PC-9 (cell line): ENCODE measurements at regions not wholly inside any gene's neighbourhood (a gene's known extent, or its start where the extent isn't known, plus 50 kb on each side); places are given as distances from the start of the nearest gene placed in this dataset.

Experiments used
- CTCF ChIP-seq: fragments of 200-600 bp; sonication (generic); conservative IDR thresholded peaks from 2 replicates; pipeline ENCODE4 v1.6.1; 2017; ENCODE audit warnings: mixed run types, antibody characterized with exemption, mild to moderate bottlenecking, moderate library complexity
- EZH2 ChIP-seq: fragments of 200-600 bp; sonication (generic); IDR thresholded peaks from 2 replicates; pipeline ENCODE4 v1.8.0; 2017; ENCODE audit warnings: antibody characterized with exemption, low read depth

- TF ChIP-seq EZH2 (no peak), CTCF (no peak)
Observed at GRCh38 chr3:147656023-147656422, 246.9 kb downstream of the ZIC1 start.
